SK-MEL-5 (cell line): ENCODE measurements at regions not wholly inside any gene's neighbourhood (a gene's known extent, or its start where the extent isn't known, plus 50 kb on each side); places are given as distances from the start of the nearest gene placed in this dataset.
"Not testable (repeated sequence)": the region's sequence is repeated elsewhere in the genome, so short reads cannot be mapped to it uniquely, and the experiment has no call there.

Source experiments
- DNase-seq: peaks from one replicate; pipeline ENCODE4 v3.0.0-alpha.2; 2016; ENCODE audit warnings: low read depth, low spot score
- in situ Hi-C: cut with HindIII; loops from 2 replicates; pipeline ENCODE4 v1.10.0; 2016; ENCODE audit warnings: low sequenced_read_pairs, high pct_unique_total_duplicates, low pct_unique_long_range_greater_than_20kb

GRCh38 chr10:29199941-29200679 lies 88.8 kb upstream of the LYZL1 start:
- in situ Hi-C loops, result no loop called here
- no peak for DNase-seq

GRCh38 chr10:29202386-29202940 lies 86.4 kb upstream of the LYZL1 start:
- no peak for DNase-seq
- in situ Hi-C loops, result no loop called here

- in situ Hi-C loops, result no loop called here
- no peak for DNase-seq
Measured at GRCh38 chr10:29203432-29203831, 85.4 kb upstream of the LYZL1 start.

GRCh38 chr10:29204070-29204800 lies 84.6 kb upstream of the LYZL1 start:
- in situ Hi-C loops, result no loop called here
- DNase-seq, result no peak

- DNase-seq, result no peak
- in situ Hi-C loops, result no loop called here
Measured at GRCh38 chr10:29205787-29206186, 83.1 kb upstream of the LYZL1 start.

- no peak for DNase-seq
- in situ Hi-C loops, result no loop called here
Measured at GRCh38 chr10:29208845-29209244, 80.0 kb upstream of the LYZL1 start.

GRCh38 chr10:29209830-29210229 lies 79.0 kb upstream of the LYZL1 start:
- in situ Hi-C loops, result no loop called here
- DNase-seq, result no peak

- in situ Hi-C loops, result no loop called here
- no peak for DNase-seq
Measured at GRCh38 chr10:29210266-29210868, 78.5 kb upstream of the LYZL1 start.

- no peak for DNase-seq
- in situ Hi-C loops, result no loop called here
Measured at GRCh38 chr10:29212597-29212996, 76.3 kb upstream of the LYZL1 start.

- DNase-seq, result no peak
- in situ Hi-C loops, result no loop called here
Measured at GRCh38 chr10:29214551-29214950, 74.3 kb upstream of the LYZL1 start.

GRCh38 chr10:29217292-29217738 lies 71.6 kb upstream of the LYZL1 start:
- DNase-seq, result no peak
- in situ Hi-C loops, result no loop called here

- in situ Hi-C loops, result no loop called here
- no peak for DNase-seq
Measured at GRCh38 chr10:29223326-29223725, 65.5 kb upstream of the LYZL1 start.

GRCh38 chr10:29224631-29225030 lies 64.2 kb upstream of the LYZL1 start:
- in situ Hi-C loops, result no loop called here
- no peak for DNase-seq

- in situ Hi-C loops, result no loop called here
- no peak for DNase-seq
Measured at GRCh38 chr10:29227201-29227600, 61.7 kb upstream of the LYZL1 start.

GRCh38 chr10:29228562-29228961 lies 60.3 kb upstream of the LYZL1 start:
- peak; percentile 52 for DNase-seq
- in situ Hi-C loops, result no loop called here

GRCh38 chr10:29229258-29229705 lies 59.6 kb upstream of the LYZL1 start:
- DNase-seq, result peak; percentile 81
- in situ Hi-C loops, result no loop called here

- in situ Hi-C loops, DNase-seq: not testable (repeated sequence)
Measured at GRCh38 chr10:29236910-29237309, 52.0 kb upstream of the LYZL1 start.

GRCh38 chr10:29237786-29238185 lies 51.1 kb upstream of the LYZL1 start:
- no peak for DNase-seq
- in situ Hi-C loops, result no loop called here
